ENCODE measurements at regions not wholly inside any gene's neighbourhood (a gene's known extent, or its start where the extent isn't known, plus 50 kb on each side); places are given as distances from the start of the nearest gene placed in this dataset.

- TF ChIP-seq, protein P1, sequence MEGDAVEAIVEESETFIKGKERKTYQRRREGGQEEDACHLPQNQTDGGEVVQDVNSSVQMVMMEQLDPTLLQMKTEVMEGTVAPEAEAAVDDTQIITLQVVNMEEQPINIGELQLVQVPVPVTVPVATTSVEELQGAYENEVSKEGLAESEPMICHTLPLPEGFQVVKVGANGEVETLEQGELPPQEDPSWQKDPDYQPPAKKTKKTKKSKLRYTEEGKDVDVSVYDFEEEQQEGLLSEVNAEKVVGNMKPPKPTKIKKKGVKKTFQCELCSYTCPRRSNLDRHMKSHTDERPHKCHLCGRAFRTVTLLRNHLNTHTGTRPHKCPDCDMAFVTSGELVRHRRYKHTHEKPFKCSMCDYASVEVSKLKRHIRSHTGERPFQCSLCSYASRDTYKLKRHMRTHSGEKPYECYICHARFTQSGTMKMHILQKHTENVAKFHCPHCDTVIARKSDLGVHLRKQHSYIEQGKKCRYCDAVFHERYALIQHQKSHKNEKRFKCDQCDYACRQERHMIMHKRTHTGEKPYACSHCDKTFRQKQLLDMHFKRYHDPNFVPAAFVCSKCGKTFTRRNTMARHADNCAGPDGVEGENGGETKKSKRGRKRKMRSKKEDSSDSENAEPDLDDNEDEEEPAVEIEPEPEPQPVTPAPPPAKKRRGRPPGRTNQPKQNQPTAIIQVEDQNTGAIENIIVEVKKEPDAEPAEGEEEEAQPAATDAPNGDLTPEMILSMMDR (IDR thresholded peaks at IDR 0.05): no peak
- TF ChIP-seq POLR2A (IDR thresholded peaks at IDR 0.05): no peak
Measured at GRCh38 chr11:15586741-15587473, 472.2 kb downstream of the INSC start.

Data from uterus (tissue), 2 donors.